ENCODE measurements at regions not wholly inside any gene's neighbourhood (a gene's known extent, or its start where the extent isn't known, plus 50 kb on each side); places are given as distances from the start of the nearest gene placed in this dataset.
"Not testable (repeated sequence)": the region's sequence is repeated elsewhere in the genome, so short reads cannot be mapped to it uniquely, and the experiment has no call there.

DNA sequence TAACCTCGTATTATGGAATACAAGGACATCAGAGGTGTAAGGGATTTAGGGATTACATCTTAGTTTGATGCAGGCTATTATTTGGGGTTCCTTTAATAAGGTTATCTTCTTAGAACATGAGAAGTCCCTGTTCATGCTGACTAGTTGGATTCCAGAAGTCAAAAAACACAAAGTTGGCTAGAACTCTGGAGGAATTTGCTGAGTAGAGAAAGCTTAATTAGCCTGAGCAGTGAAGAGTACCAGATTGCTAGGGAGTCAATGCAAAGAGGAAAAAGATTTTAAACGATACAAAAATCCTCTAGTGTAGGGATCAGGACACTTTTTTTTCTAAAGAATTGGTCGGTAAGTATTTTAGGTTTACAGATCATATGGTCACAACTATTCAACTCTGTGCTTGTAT is 1872.5 kb upstream of the C9orf72 start:
- no peak overlapping the region for H3K4me3 ChIP-seq (ENCODE audit: control insufficient read depth in 1 of 7, extremely low read depth in 1 of 7, insufficient read depth in 4 of 7, low read depth in 2 of 7, low read length in 6 of 7)
- no peaks in the 10 kb centered on the region for H3K36me3 ChIP-seq (ENCODE audit: control insufficient read depth in 4 of 4, insufficient read depth in 4 of 4, low read length in 3 of 4)
- no peaks in the 10 kb centered on the region for H3K4me1 ChIP-seq (ENCODE audit: control extremely low read depth in 1 of 4, control insufficient read depth in 4 of 4, insufficient read depth in 4 of 4, low read length in 3 of 4)
- H3K27me3 ChIP-seq (replicated peaks in 2 of 5; ENCODE audit: control insufficient read depth in 4 of 5, insufficient read depth in 5 of 5, low read length in 4 of 5) = no peaks in the 10 kb centered on the region
- 97% methylated on average over 3 of the region's 3 CpGs for WGBS (ENCODE audit: insufficient coverage)
- POLR2A ChIA-PET = no interaction called here
- CTCF ChIA-PET = no interaction called here
- H3K27ac ChIP-seq (ENCODE audit: insufficient read depth in 1 of 2, low read depth in 1 of 2, low read length in 2 of 2, poor library complexity in 1 of 2, severe bottlenecking in 2 of 2) = no peak overlapping the region
- DNase-seq = no peak
- H3K9me3 ChIP-seq (ENCODE audit: control extremely low read depth in 1 of 5, control insufficient read depth in 4 of 5, insufficient read depth in 2 of 5, low read depth in 1 of 5, low read length in 4 of 5) = no peaks in the 10 kb centered on the region

DNA sequence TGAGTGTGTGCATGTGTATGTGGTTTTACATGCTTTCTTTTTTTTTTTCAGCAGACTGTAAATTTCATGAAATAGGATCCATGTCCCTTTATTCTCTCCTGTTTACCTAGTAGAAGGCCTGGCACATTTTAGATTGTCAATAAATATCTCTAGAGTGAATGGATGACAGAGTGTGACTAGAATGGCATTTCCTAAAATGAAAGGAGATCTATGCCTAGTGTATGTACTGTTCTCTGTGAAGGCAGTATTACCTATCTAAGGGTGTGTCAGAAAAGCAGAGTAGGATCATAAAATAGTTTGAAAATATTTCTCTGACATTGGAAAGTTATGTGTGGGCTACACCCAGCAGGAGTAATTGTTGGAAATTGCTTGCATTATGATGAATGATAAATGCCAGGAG is 1876.0 kb upstream of the C9orf72 start:
- H3K36me3 ChIP-seq (ENCODE audit: control insufficient read depth in 4 of 4, insufficient read depth in 4 of 4, low read length in 3 of 4) = no peaks in the 10 kb centered on the region
- H3K27ac ChIP-seq (ENCODE audit: insufficient read depth in 1 of 2, low read depth in 1 of 2, low read length in 2 of 2, poor library complexity in 1 of 2, severe bottlenecking in 2 of 2) = no peak overlapping the region
- DNase-seq = no peak
- no peaks in the 10 kb centered on the region for H3K27me3 ChIP-seq (replicated peaks in 2 of 5; ENCODE audit: control insufficient read depth in 4 of 5, insufficient read depth in 5 of 5, low read length in 4 of 5)
- no peak overlapping the region for H3K4me3 ChIP-seq (ENCODE audit: control insufficient read depth in 1 of 7, extremely low read depth in 1 of 7, insufficient read depth in 4 of 7, low read depth in 2 of 7, low read length in 6 of 7)
- POLR2A ChIA-PET = no interaction called here
- CTCF ChIA-PET = interaction anchor here (0.9 kb wide), 1 partner anchor 40 kb away, joined by 3 read pairs; no protein-coding TSS in a partner anchor
- H3K4me1 ChIP-seq (ENCODE audit: control extremely low read depth in 1 of 4, control insufficient read depth in 4 of 4, insufficient read depth in 4 of 4, low read length in 3 of 4) = no peaks in the 10 kb centered on the region
- no peaks in the 10 kb centered on the region for H3K9me3 ChIP-seq (ENCODE audit: control extremely low read depth in 1 of 5, control insufficient read depth in 4 of 5, insufficient read depth in 2 of 5, low read depth in 1 of 5, low read length in 4 of 5)

DNA sequence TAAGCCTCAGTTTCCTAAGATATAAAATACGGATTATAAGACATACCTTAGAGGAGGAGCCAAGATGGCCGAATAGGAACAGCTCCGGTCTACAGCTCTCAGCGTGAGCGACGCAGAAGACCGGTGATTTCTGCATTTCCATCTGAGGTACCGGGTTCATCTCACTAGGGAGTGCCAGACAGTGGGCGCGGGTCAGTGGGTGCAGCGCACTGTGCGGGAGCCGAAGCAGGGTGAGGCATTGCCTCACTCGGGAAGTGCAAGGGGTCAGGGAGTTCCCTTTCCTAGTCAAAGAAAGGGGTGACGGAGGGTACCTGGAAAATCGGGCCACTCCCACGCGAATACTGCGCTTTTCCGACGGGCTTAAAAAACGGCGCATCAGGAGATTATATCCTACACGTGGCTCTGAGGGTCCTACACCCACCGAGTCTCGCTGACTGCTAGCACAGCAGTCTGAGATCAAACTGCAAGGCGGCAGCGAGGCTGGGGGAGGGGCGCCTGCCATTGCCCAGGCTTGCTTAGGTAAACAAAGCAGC is 1877.1 kb upstream of the C9orf72 start:
- H3K4me1 ChIP-seq (ENCODE audit: control extremely low read depth in 1 of 4, control insufficient read depth in 4 of 4, insufficient read depth in 4 of 4, low read length in 3 of 4); H3K4me3 ChIP-seq (ENCODE audit: control insufficient read depth in 1 of 7, extremely low read depth in 1 of 7, insufficient read depth in 4 of 7, low read depth in 2 of 7, low read length in 6 of 7); H3K27ac ChIP-seq (ENCODE audit: insufficient read depth in 1 of 2, low read depth in 1 of 2, low read length in 2 of 2, poor library complexity in 1 of 2, severe bottlenecking in 2 of 2); DNase-seq; POLR2A ChIA-PET; H3K9me3 ChIP-seq (ENCODE audit: control extremely low read depth in 1 of 5, control insufficient read depth in 4 of 5, insufficient read depth in 2 of 5, low read depth in 1 of 5, low read length in 4 of 5); H3K27me3 ChIP-seq (replicated peaks in 2 of 5; ENCODE audit: control insufficient read depth in 4 of 5, insufficient read depth in 5 of 5, low read length in 4 of 5); H3K36me3 ChIP-seq (ENCODE audit: control insufficient read depth in 4 of 4, insufficient read depth in 4 of 4, low read length in 3 of 4): not testable (repeated sequence)
- CTCF ChIA-PET = interaction anchor here (0.9 kb wide), 1 partner anchor 38 kb away, joined by 3 read pairs; no protein-coding TSS in a partner anchor
- 92% methylated on average over 24 of the region's 29 CpGs for WGBS (ENCODE audit: insufficient coverage)

DNA sequence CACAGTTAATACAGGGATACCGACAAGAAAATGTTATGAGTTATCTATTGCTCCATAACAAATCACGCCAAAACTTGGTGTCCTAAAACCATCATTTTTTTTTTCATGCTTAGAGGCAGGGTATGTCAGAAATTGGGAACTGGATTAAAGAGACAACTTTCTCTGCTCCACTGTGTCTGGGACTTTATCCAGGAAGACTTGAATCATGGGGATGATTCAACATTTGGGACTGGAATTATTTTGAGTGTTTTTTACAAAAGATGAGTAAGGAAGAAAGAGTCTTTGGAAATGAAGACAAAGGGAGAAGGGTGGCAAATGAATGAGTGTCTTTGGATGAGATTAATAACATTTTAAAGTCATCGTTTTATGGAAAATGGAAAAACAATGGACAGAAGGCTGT is 1883.7 kb upstream of the C9orf72 start:
- ChIA-PET POLR2A (no interaction called here), CTCF (no interaction called here)
- no peak for DNase-seq
- H3K27ac ChIP-seq (ENCODE audit: insufficient read depth in 1 of 2, low read depth in 1 of 2, low read length in 2 of 2, poor library complexity in 1 of 2, severe bottlenecking in 2 of 2) = no peak overlapping the region
- no peak overlapping the region for H3K4me3 ChIP-seq (ENCODE audit: control insufficient read depth in 1 of 7, extremely low read depth in 1 of 7, insufficient read depth in 4 of 7, low read depth in 2 of 7, low read length in 6 of 7)
- H3K36me3 ChIP-seq (ENCODE audit: control insufficient read depth in 4 of 4, insufficient read depth in 4 of 4, low read length in 3 of 4) = no peaks in the 10 kb centered on the region
- H3K9me3 ChIP-seq (ENCODE audit: control extremely low read depth in 1 of 5, control insufficient read depth in 4 of 5, insufficient read depth in 2 of 5, low read depth in 1 of 5, low read length in 4 of 5) = peaks cover 0 to 5% (median 0%) of the 10 kb centered on the region in 5 experiments
- no peaks in the 10 kb centered on the region for H3K4me1 ChIP-seq (ENCODE audit: control extremely low read depth in 1 of 4, control insufficient read depth in 4 of 4, insufficient read depth in 4 of 4, low read length in 3 of 4)
- H3K27me3 ChIP-seq (replicated peaks in 2 of 5; ENCODE audit: control insufficient read depth in 4 of 5, insufficient read depth in 5 of 5, low read length in 4 of 5) = no peaks in the 10 kb centered on the region
- WGBS (ENCODE audit: insufficient coverage) = no CpG with 5 or more reads among the region's 3 CpGs

DNA sequence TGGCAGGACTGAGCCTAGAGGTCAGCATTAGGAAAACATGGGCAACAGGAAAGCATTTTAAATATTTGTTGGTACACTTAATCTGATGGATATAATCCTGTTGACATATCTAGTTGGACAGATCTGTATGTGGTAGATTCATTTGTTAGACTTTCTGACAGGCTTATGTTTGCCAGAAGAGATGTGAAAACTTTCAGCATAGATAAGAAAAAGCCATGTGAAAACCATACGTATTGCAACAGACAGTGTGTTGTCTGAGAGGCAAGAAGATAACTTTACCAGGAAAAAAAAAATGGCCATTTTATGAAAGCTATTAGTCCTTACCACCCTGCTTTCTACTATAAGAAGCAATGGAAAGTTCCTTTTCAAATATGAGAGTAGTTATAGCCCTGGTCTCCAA is 1902.2 kb upstream of the C9orf72 start:
- Histone ChIP-seq H3K36me3 (ENCODE audit: control insufficient read depth in 4 of 4, insufficient read depth in 4 of 4, low read length in 3 of 4) (no peaks in the 10 kb centered on the region), H3K4me3 (ENCODE audit: control insufficient read depth in 1 of 7, extremely low read depth in 1 of 7, insufficient read depth in 4 of 7, low read depth in 2 of 7, low read length in 6 of 7) (no peak overlapping the region), H3K9me3 (ENCODE audit: control extremely low read depth in 1 of 5, control insufficient read depth in 4 of 5, insufficient read depth in 2 of 5, low read depth in 1 of 5, low read length in 4 of 5) (peaks cover 0 to 5% (median 0%) of the 10 kb centered on the region in 5 experiments), H3K4me1 (ENCODE audit: control extremely low read depth in 1 of 4, control insufficient read depth in 4 of 4, insufficient read depth in 4 of 4, low read length in 3 of 4) (no peaks in the 10 kb centered on the region), H3K27me3 (replicated peaks in 2 of 5; ENCODE audit: control insufficient read depth in 4 of 5, insufficient read depth in 5 of 5, low read length in 4 of 5) (no peaks in the 10 kb centered on the region), H3K27ac (ENCODE audit: insufficient read depth in 1 of 2, low read depth in 1 of 2, low read length in 2 of 2, poor library complexity in 1 of 2, severe bottlenecking in 2 of 2) (no peak overlapping the region)
- 29% methylated on average over 1 of the region's 1 CpG for WGBS (ENCODE audit: insufficient coverage)
- POLR2A ChIA-PET = no interaction called here
- no peak for DNase-seq
- CTCF ChIA-PET = no interaction called here

DNA sequence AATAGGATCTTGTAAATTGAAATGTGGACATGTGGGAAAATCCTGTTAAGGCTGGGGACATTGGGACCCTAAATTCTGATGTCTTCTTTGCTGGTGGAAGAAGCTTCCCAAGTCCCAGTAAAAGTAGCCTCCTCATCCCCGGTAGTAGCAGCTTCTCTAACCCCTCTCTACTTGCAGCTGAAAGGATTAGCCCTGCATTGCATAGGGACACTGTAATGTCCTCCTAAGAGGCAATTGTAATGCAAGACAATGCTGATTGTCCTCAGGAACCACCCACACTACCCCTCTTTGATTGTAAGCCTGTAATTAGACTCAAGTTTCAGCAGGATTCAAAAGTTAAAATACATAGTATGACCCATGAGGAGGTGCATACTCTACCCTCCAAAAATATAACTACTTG is 1938.4 kb upstream of the C9orf72 start:
- H3K27me3 ChIP-seq (replicated peaks in 2 of 5; ENCODE audit: control insufficient read depth in 4 of 5, insufficient read depth in 5 of 5, low read length in 4 of 5) = no peaks in the 10 kb centered on the region
- no peak overlapping the region for H3K4me3 ChIP-seq (ENCODE audit: control insufficient read depth in 1 of 7, extremely low read depth in 1 of 7, insufficient read depth in 4 of 7, low read depth in 2 of 7, low read length in 6 of 7)
- no peak overlapping the region for H3K27ac ChIP-seq (ENCODE audit: insufficient read depth in 1 of 2, low read depth in 1 of 2, low read length in 2 of 2, poor library complexity in 1 of 2, severe bottlenecking in 2 of 2)
- no peaks in the 10 kb centered on the region for H3K9me3 ChIP-seq (ENCODE audit: control extremely low read depth in 1 of 5, control insufficient read depth in 4 of 5, insufficient read depth in 2 of 5, low read depth in 1 of 5, low read length in 4 of 5)
- no peaks in the 10 kb centered on the region for H3K4me1 ChIP-seq (ENCODE audit: control extremely low read depth in 1 of 4, control insufficient read depth in 4 of 4, insufficient read depth in 4 of 4, low read length in 3 of 4)
- WGBS (ENCODE audit: insufficient coverage) = 100% methylated on average over 1 of the region's 1 CpG
- no peaks in the 10 kb centered on the region for H3K36me3 ChIP-seq (ENCODE audit: control insufficient read depth in 4 of 4, insufficient read depth in 4 of 4, low read length in 3 of 4)
- no peak for DNase-seq
- ChIA-PET POLR2A (no interaction called here), CTCF (no interaction called here)

DNA sequence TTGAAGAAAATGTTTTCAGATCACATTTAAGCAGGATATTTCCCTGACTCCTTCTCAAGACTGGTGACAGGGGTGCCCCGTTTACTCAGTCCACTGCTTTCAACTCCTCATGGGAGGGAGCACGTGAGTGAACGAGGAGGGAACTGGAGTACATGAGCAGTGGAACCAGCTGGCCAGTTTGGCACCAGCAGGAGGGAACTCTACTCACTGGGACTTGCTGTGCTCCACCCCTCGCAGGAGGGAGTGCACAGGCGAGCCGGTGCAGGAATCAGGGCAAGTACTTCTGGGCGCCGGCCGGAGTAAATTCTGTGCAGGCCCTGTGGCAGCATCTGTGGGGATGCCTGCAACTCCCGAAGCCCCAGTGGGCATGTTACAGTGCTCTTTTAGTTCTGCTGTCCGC is 1941.1 kb upstream of the C9orf72 start:
- Histone ChIP-seq H3K27me3 (replicated peaks in 2 of 5; ENCODE audit: control insufficient read depth in 4 of 5, insufficient read depth in 5 of 5, low read length in 4 of 5) (no peaks in the 10 kb centered on the region), H3K9me3 (ENCODE audit: control extremely low read depth in 1 of 5, control insufficient read depth in 4 of 5, insufficient read depth in 2 of 5, low read depth in 1 of 5, low read length in 4 of 5) (no peaks in the 10 kb centered on the region), H3K36me3 (ENCODE audit: control insufficient read depth in 4 of 4, insufficient read depth in 4 of 4, low read length in 3 of 4) (no peaks in the 10 kb centered on the region), H3K4me1 (ENCODE audit: control extremely low read depth in 1 of 4, control insufficient read depth in 4 of 4, insufficient read depth in 4 of 4, low read length in 3 of 4) (no peaks in the 10 kb centered on the region), H3K27ac (ENCODE audit: insufficient read depth in 1 of 2, low read depth in 1 of 2, low read length in 2 of 2, poor library complexity in 1 of 2, severe bottlenecking in 2 of 2) (no peak overlapping the region), H3K4me3 (ENCODE audit: control insufficient read depth in 1 of 7, extremely low read depth in 1 of 7, insufficient read depth in 4 of 7, low read depth in 2 of 7, low read length in 6 of 7) (no peak overlapping the region)
- no peak for DNase-seq
- ChIA-PET CTCF (no interaction called here), POLR2A (no interaction called here)
- 82% methylated on average over 11 of the region's 11 CpGs for WGBS (ENCODE audit: insufficient coverage)
